CD14-positive monocyte (primary cell): ENCODE measurements at regions not wholly inside any gene's neighbourhood (a gene's known extent, or its start where the extent isn't known, plus 50 kb on each side); places are given as distances from the start of the nearest gene placed in this dataset.

Experiments
- DNase-seq, 3 donors: peaks; one replicate each; pipeline ENCODE4 v3.0.0-alpha.2; 2011 to 2022
- H2AFZ ChIP-seq: 2 replicates; pipeline ENCODE4 v1.6.0; 2012; ENCODE audit warnings: mild to moderate bottlenecking, low read depth, low read length, inconsistent platforms; ENCODE audit not compliant: insufficient read depth, poor library complexity, severe bottlenecking
- H3K27ac ChIP-seq, 2 donors: 1 replicate in 1 of 2; 2 replicates in 1 of 2; pipeline ENCODE4 v1.5.1; 2012 to 2013; ENCODE audit warnings: low read length in 2 of 2, control low read depth in 1 of 2, inconsistent platforms in 1 of 2, low read depth in 1 of 2, mild to moderate bottlenecking in 1 of 2
- H3K27me3 ChIP-seq, 2 donors: one replicate each; pipeline versions ENCODE4 v1.6.0 to v1.6.1; 2011 to 2013; ENCODE audit warnings: low read length in 2 of 2; ENCODE audit not compliant: control insufficient read depth in 2 of 2, insufficient read depth in 2 of 2
- H3K36me3 ChIP-seq, 2 donors: replicated peaks in 1 of 2; 1 replicate in 1 of 2; 2 replicates in 1 of 2; pipeline versions ENCODE4 v1.5.1 to v1.6.1; 2012 to 2013; ENCODE audit warnings: low read length in 2 of 2, control low read depth in 1 of 2, inconsistent platforms in 1 of 2, mild to moderate bottlenecking in 1 of 2; ENCODE audit not compliant: insufficient read depth in 2 of 2, control insufficient read depth in 1 of 2
- H3K4me1 ChIP-seq, 2 donors: 1 replicate in 1 of 2; 2 replicates in 1 of 2; pipeline versions ENCODE4 v1.5.1 to v1.6.1; 2012 to 2013; ENCODE audit warnings: low read length in 2 of 2, control low read depth in 1 of 2, inconsistent platforms in 1 of 2, mild to moderate bottlenecking in 1 of 2, moderate library complexity in 1 of 2; ENCODE audit not compliant: insufficient read depth in 2 of 2, control insufficient read depth in 1 of 2
- H3K4me2 ChIP-seq: replicated peaks from 2 replicates; pipeline ENCODE3; 2012; ENCODE audit warnings: low read length, moderate library complexity, mild to moderate bottlenecking; ENCODE audit not compliant: poor library complexity, severe bottlenecking; ENCODE audit errors: extremely low read depth
- H3K4me3 ChIP-seq, 3 experiments: fragments of 200-600 bp in 1 of 3; sonication (generic) in 1 of 3; replicated peaks in 1 of 3; 1 replicate in 2 of 3; 2 replicates in 1 of 3; pipeline ENCODE4 v1.5.1; 2011 to 2013; ENCODE audit warnings: low read length in 3 of 3, mild to moderate bottlenecking in 3 of 3, control low read depth in 2 of 3, low read depth in 2 of 3, inconsistent platforms in 1 of 3, moderate library complexity in 1 of 3
- H3K79me2 ChIP-seq: 2 replicates; pipeline ENCODE4 v1.6.0; 2012; ENCODE audit warnings: mild to moderate bottlenecking, control low read depth, inconsistent platforms, low read length, moderate library complexity; ENCODE audit not compliant: insufficient read depth
- H3K9ac ChIP-seq: 2 replicates; pipeline ENCODE4 v1.6.0; 2017; ENCODE audit warnings: low read length, mild to moderate bottlenecking; ENCODE audit not compliant: insufficient read depth, poor library complexity, severe bottlenecking
- H3K9me3 ChIP-seq, 2 donors: replicated peaks in 1 of 2; 1 replicate in 1 of 2; 2 replicates in 1 of 2; pipeline versions ENCODE4 v1.5.1 to v1.6.1; 2012 to 2013; ENCODE audit warnings: low read length in 2 of 2, control low read depth in 1 of 2; ENCODE audit not compliant: control insufficient read depth in 1 of 2, insufficient read depth in 1 of 2
- H4K20me1 ChIP-seq: 2 replicates; pipeline ENCODE4 v1.6.0; 2012; ENCODE audit warnings: mild to moderate bottlenecking, low read length, control low read depth, moderate library complexity; ENCODE audit not compliant: insufficient read depth
- H3K27ac Mint-ChIP-seq, 7 donors: one replicate each; pipeline ENCODE4 v1.8.0; 2020; ENCODE audit warnings: mild to moderate bottlenecking in 7 of 7, mixed read lengths in 7 of 7, moderate library complexity in 6 of 7, inconsistent platforms in 2 of 7
- H3K27me3 Mint-ChIP-seq, 3 donors: one replicate each; pipeline ENCODE4 v1.8.0; 2021 to 2022; ENCODE audit warnings: low read depth in 3 of 3, mild to moderate bottlenecking in 3 of 3, mixed read lengths in 3 of 3, moderate library complexity in 3 of 3, inconsistent platforms in 1 of 3
- H3K36me3 Mint-ChIP-seq, 2 donors: one replicate each; pipeline ENCODE4 v1.8.0; 2020; ENCODE audit warnings: mixed read lengths in 2 of 2, inconsistent platforms in 1 of 2, mild to moderate bottlenecking in 1 of 2
- H3K4me1 Mint-ChIP-seq: one replicate; pipeline ENCODE4 v1.8.0; 2020; ENCODE audit warnings: mild to moderate bottlenecking, mixed read lengths
- H3K4me3 Mint-ChIP-seq, 2 donors: one replicate each; pipeline ENCODE4 v1.8.0; 2020; ENCODE audit warnings: mild to moderate bottlenecking in 2 of 2, mixed read lengths in 2 of 2, moderate library complexity in 1 of 2
- H3K9me3 Mint-ChIP-seq, 7 donors: one replicate each; pipeline ENCODE4 v1.8.0; 2020 to 2022; ENCODE audit warnings: mixed read lengths in 7 of 7, mild to moderate bottlenecking in 6 of 7, moderate library complexity in 6 of 7, inconsistent platforms in 2 of 7
- CTCF ChIP-seq: fragments of 200-600 bp; IDR thresholded peaks from one replicate; pipeline ENCODE4 v1.8.0; 2022; ENCODE audit warnings: antibody characterized with exemption, mild to moderate bottlenecking
- WGBS: methylation state at CpG from one replicate; pipeline ENCODE4 v1.1.5; 2013; ENCODE audit warnings: missing lambda C conversion rate; ENCODE audit not compliant: insufficient coverage; 5-methylcytosine and 5-hydroxymethylcytosine counted together
- intact Hi-C, 2 donors: fragments of 100-400 bp; cut with micrococcal nuclease; formaldehyde crosslinking; loops; one replicate each; pipeline versions ENCODE4 v1.15.0 to v1.15.1; 2023

GRCh38 chr7:116365797-116366196, 133.7 kb upstream of the CAV2 start:
- H3K9ac ChIP-seq, result no peak overlapping the region
- H3K27ac ChIP-seq, result no peak overlapping the region
- Mint-ChIP-seq H3K27ac (no peak overlapping the region), H3K36me3 (no peaks in the 10 kb centered on the region), H3K4me3 (no peak overlapping the region), H3K4me1 (no peaks in the 10 kb centered on the region), H3K27me3 (no peaks in the 10 kb centered on the region), H3K9me3 (peaks cover 0 to 4% (median under 1%) of the 10 kb centered on the region in 7 donors)
- no peak for DNase-seq
- H3K4me3 ChIP-seq, result no peak overlapping the region
- no peaks in the 10 kb centered on the region for H3K36me3 ChIP-seq
- no peaks in the 10 kb centered on the region for H3K79me2 ChIP-seq
- no peaks in the 10 kb centered on the region for H3K27me3 ChIP-seq
- intact Hi-C loops, result no loop called here
- WGBS, result no CpG with 5 or more reads among the region's 5 CpGs
- no peaks in the 10 kb centered on the region for H4K20me1 ChIP-seq
- no peaks in the 10 kb centered on the region for H3K4me1 ChIP-seq
- H3K9me3 ChIP-seq, result peaks cover under 1 to 3% of the 10 kb centered on the region in 2 donors
- TF ChIP-seq CTCF, result no peak
- no peak overlapping the region for H2AFZ ChIP-seq
- H3K4me2 ChIP-seq, result no peak overlapping the region

- intact Hi-C loops, result no loop called here
- peaks cover 9 to 12% of the 10 kb centered on the region in 2 donors for H3K9me3 ChIP-seq
- no peaks in the 10 kb centered on the region for H4K20me1 ChIP-seq
- Mint-ChIP-seq H3K9me3 (peaks cover 4 to 12% (median 10%) of the 10 kb centered on the region in 7 donors), H3K4me1 (no peaks in the 10 kb centered on the region), H3K4me3 (no peak overlapping the region), H3K27me3 (peaks cover 0 to 2% (median 0%) of the 10 kb centered on the region in 3 donors), H3K27ac (no peak overlapping the region), H3K36me3 (no peaks in the 10 kb centered on the region)
- DNase-seq, result no peak
- no peaks in the 10 kb centered on the region for H3K27me3 ChIP-seq
- H3K36me3 ChIP-seq, result no peaks in the 10 kb centered on the region
- H3K9ac ChIP-seq, result no peak overlapping the region
- no peak overlapping the region for H3K4me3 ChIP-seq
- no peaks in the 10 kb centered on the region for H3K4me1 ChIP-seq
- no peak for TF ChIP-seq CTCF
- no peaks in the 10 kb centered on the region for H3K79me2 ChIP-seq
- no peak overlapping the region for H2AFZ ChIP-seq
- H3K27ac ChIP-seq, result no peak overlapping the region
- no peak overlapping the region for H3K4me2 ChIP-seq
- WGBS, result 83% methylated on average over 2 of the region's 4 CpGs
Observed at GRCh38 chr7:116367171-116367813, 132.2 kb upstream of the CAV2 start.
